ENCODE measurements at regions not wholly inside any gene's neighbourhood (a gene's known extent, or its start where the extent isn't known, plus 50 kb on each side); places are given as distances from the start of the nearest gene placed in this dataset.

GRCh38 chr12:124696693-124697476, 129.5 kb upstream of the NCOR2 start:
- peaks cover 16% of the 10 kb centered on the region for H3K4me1 ChIP-seq (ENCODE audit: control insufficient read depth, extremely low read depth, insufficient read depth, low read length)
- no peak overlapping the region for H2AFZ ChIP-seq (ENCODE audit: control insufficient read depth, low read length)
- dilution Hi-C loops (cut with MboI; ENCODE audit: extremely low pct_ligation_motif_present, low sequenced_read_pairs) = no loop called here

GRCh38 chr12:124695861-124696260, 128.4 kb upstream of the NCOR2 start:
- Histone ChIP-seq H3K9ac (ENCODE audit: control insufficient read depth, extremely low read depth, insufficient read depth, low read length) (no peak overlapping the region), H3K9me3 (ENCODE audit: control insufficient read depth, low read depth, low read length) (no peaks in the 10 kb centered on the region), H3K79me2 (ENCODE audit: control insufficient read depth, insufficient read depth, low read length) (no peaks in the 10 kb centered on the region), H3K36me3 (ENCODE audit: control insufficient read depth in 2 of 2, extremely low read depth in 1 of 2, insufficient read depth in 2 of 2, low read length in 2 of 2) (no peaks in the 10 kb centered on the region), H3K4me3 (ENCODE audit: control insufficient read depth in 2 of 3, extremely low read depth in 1 of 3, insufficient read depth in 2 of 3, low read depth in 1 of 3, low read length in 3 of 3) (no peak overlapping the region), H4K20me1 (ENCODE audit: control insufficient read depth, extremely low read depth, insufficient read depth, low read length) (no peaks in the 10 kb centered on the region), H3K9me1 (ENCODE audit: control insufficient read depth, extremely low read depth, insufficient read depth, low read length) (no peaks in the 10 kb centered on the region), H3K4me2 (ENCODE audit: control insufficient read depth, extremely low read depth, insufficient read depth, low read depth, low read length) (no peak overlapping the region), H3K27ac (ENCODE audit: control insufficient read depth, insufficient read depth, low read length) (no peak overlapping the region), H3K27me3 (ENCODE audit: control insufficient read depth, extremely low read depth, insufficient read depth, low read length) (peaks cover 9% of the 10 kb centered on the region), H2AFZ (ENCODE audit: control insufficient read depth, low read length) (no peak overlapping the region), H3K4me1 (ENCODE audit: control insufficient read depth, extremely low read depth, insufficient read depth, low read length) (peaks cover 9% of the 10 kb centered on the region)
- no peak for DNase-seq (ENCODE audit: low read depth, low spot score)
- TF ChIP-seq EZH2 (IDR thresholded peaks at IDR 0.05; ENCODE audit: low read length) (no peak), CTCF (optimal IDR thresholded peaks at IDR 0.05 in 1 of 3, IDR thresholded peaks at IDR 0.05 in 1 of 3, conservative IDR thresholded peaks at IDR 0.05 in 1 of 3; ENCODE audit: extremely low read depth in 1 of 3, insufficient read depth in 2 of 3, low read length in 3 of 3) (no peak)
- FAIRE-seq = no peak
- dilution Hi-C loops (cut with MboI; ENCODE audit: extremely low pct_ligation_motif_present, low sequenced_read_pairs) = no loop called here

More at GRCh38 chr12:124696693-124697476, 129.5 kb upstream of the NCOR2 start:
- Histone ChIP-seq H3K27ac (ENCODE audit: control insufficient read depth, insufficient read depth, low read length) (no peak overlapping the region), H3K79me2 (ENCODE audit: control insufficient read depth, insufficient read depth, low read length) (no peaks in the 10 kb centered on the region), H3K36me3 (ENCODE audit: control insufficient read depth in 2 of 2, extremely low read depth in 1 of 2, insufficient read depth in 2 of 2, low read length in 2 of 2) (no peaks in the 10 kb centered on the region), H4K20me1 (ENCODE audit: control insufficient read depth, extremely low read depth, insufficient read depth, low read length) (no peaks in the 10 kb centered on the region), H3K4me2 (ENCODE audit: control insufficient read depth, extremely low read depth, insufficient read depth, low read depth, low read length) (no peak overlapping the region), H3K9me3 (ENCODE audit: control insufficient read depth, low read depth, low read length) (no peaks in the 10 kb centered on the region), H3K9ac (ENCODE audit: control insufficient read depth, extremely low read depth, insufficient read depth, low read length) (no peak overlapping the region), H3K9me1 (ENCODE audit: control insufficient read depth, extremely low read depth, insufficient read depth, low read length) (no peaks in the 10 kb centered on the region), H3K4me3 (ENCODE audit: control insufficient read depth in 2 of 3, extremely low read depth in 1 of 3, insufficient read depth in 2 of 3, low read depth in 1 of 3, low read length in 3 of 3) (no peak overlapping the region), H3K27me3 (ENCODE audit: control insufficient read depth, extremely low read depth, insufficient read depth, low read length) (peaks cover 9% of the 10 kb centered on the region)
- no peak for DNase-seq (ENCODE audit: low read depth, low spot score)
- TF ChIP-seq CTCF (optimal IDR thresholded peaks at IDR 0.05 in 1 of 3, IDR thresholded peaks at IDR 0.05 in 1 of 3, conservative IDR thresholded peaks at IDR 0.05 in 1 of 3; ENCODE audit: extremely low read depth in 1 of 3, insufficient read depth in 2 of 3, low read length in 3 of 3) (no peak), EZH2 (IDR thresholded peaks at IDR 0.05; ENCODE audit: low read length) (no peak)
- FAIRE-seq = no peak
